ENCODE measurements at regions not wholly inside any gene's neighbourhood (a gene's known extent, or its start where the extent isn't known, plus 50 kb on each side); places are given as distances from the start of the nearest gene placed in this dataset.
A peak's percentile ranks its signal among the peaks of the same experiment; 100 is the strongest.

DNA sequence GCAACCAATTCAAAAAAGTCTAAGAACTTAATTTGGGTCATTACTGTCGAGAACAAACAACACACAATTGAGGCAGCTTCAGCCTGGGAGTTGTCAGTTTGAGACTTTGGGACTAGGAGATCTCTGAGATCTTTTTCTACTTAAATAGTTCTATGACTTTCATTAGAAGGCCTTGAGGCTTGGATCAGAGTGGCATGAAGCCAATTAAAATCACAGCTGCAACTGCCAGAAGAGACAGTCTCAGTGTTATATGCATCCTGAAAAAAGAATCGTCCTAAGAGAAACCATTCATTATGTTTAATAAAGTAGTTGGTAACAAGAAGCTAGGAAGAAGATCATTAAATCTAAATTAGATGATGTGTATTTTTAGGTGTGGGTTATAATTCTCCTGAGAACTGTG lies 170.8 kb upstream of the RASSF8 start:
- TF ChIP-seq CTCF (IDR thresholded peaks at IDR 0.05): no peak
- TF ChIP-seq POLR2A (IDR thresholded peaks at IDR 0.05): no peak
- no peaks in the 10 kb centered on the region for H3K36me3 ChIP-seq
- H3K4me1 ChIP-seq: peaks cover 0 to 13% (median 0%) of the 10 kb centered on the region in 3 donors
- no peak for DNase-seq
- 57 to 69% methylated on average over 2 of the region's 2 CpGs for WGBS, 2 donors
- H3K9me3 ChIP-seq: no peaks in the 10 kb centered on the region
- no peak overlapping the region for H3K4me3 ChIP-seq
- H3K27ac ChIP-seq: no peak overlapping the region
- H3K27me3 ChIP-seq: no peaks in the 10 kb centered on the region
- intact Hi-C loops (cut with DNase I): no loop called here

DNA sequence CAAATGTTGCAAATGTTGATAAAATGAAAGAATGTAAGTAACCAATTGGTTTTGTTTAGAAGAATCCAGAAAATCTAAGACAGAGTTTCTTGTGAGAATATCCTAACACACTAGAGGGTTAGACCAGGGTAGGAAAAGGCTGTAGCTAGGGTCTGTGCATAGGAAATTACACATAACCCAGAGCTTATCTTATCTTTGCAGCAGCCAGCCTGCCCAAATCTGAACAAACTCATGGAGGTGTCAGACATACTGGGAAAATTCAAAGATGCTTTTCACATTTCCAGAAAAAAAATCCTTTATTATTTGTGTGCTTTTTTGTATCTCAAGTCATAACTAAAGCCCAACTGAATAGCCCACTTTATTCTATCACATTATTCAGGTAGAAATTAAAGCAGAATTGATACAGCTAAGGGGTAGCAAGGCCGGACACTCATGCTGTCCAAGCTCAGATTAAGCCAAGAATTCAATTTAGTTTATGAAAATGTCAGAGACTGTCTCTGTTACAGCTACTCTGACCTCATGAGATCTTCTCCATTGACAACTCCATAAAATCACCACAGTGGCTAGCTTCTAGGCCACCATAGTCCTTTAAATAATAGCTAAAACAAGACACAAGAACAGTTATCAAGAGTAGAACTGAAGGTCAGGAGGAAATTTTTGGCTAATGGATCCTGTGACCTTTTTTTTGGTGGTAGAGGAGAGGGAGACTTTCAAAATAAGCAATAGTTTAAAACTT lies 169.6 kb upstream of the RASSF8 start:
- Histone ChIP-seq H3K4me1 (peaks cover 0 to 13% (median 0%) of the 10 kb centered on the region in 3 donors), H3K9me3 (no peaks in the 10 kb centered on the region), H3K36me3 (no peaks in the 10 kb centered on the region), H3K27me3 (no peaks in the 10 kb centered on the region), H3K27ac (peak overlapping the region in 2 of 4 donors; percentile 3 to 22), H3K4me3 (no peak overlapping the region)
- WGBS, 2 donors: 86 to 92% methylated on average over 1 of the region's 1 CpG
- TF ChIP-seq CTCF (IDR thresholded peaks at IDR 0.05): no peak
- intact Hi-C loops (cut with DNase I): no loop called here
- DNase-seq: no peak

GRCh38 chr12:25789541-25789944 lies 168.9 kb upstream of the RASSF8 start:
- H3K4me3 ChIP-seq: no peak overlapping the region
- H3K36me3 ChIP-seq: no peaks in the 10 kb centered on the region
- H3K9me3 ChIP-seq: no peaks in the 10 kb centered on the region
- WGBS, 2 donors: 30 to 33% methylated on average over 4 of the region's 4 CpGs
- H3K4me1 ChIP-seq: peaks cover 0 to 13% (median 0%) of the 10 kb centered on the region in 3 donors
- no peaks in the 10 kb centered on the region for H3K27me3 ChIP-seq
- intact Hi-C loops (cut with DNase I): no loop called here
- DNase-seq: no peak
- H3K27ac ChIP-seq: peak overlapping the region in 2 of 4 donors; percentile 3 to 22
- no peak for TF ChIP-seq POLR2A (IDR thresholded peaks at IDR 0.05)
- no peak for TF ChIP-seq CTCF (IDR thresholded peaks at IDR 0.05)

- no peak for DNase-seq
- no peaks in the 10 kb centered on the region for H3K27me3 ChIP-seq
- H3K27ac ChIP-seq: no peak overlapping the region
- H3K9me3 ChIP-seq: no peaks in the 10 kb centered on the region
- no peak overlapping the region for H3K4me3 ChIP-seq
- intact Hi-C loops (cut with DNase I): no loop called here
- WGBS, 2 donors: 28 to 58% methylated on average over 1 of the region's 1 CpG
- H3K4me1 ChIP-seq: peaks cover 0 to 13% (median 0%) of the 10 kb centered on the region in 3 donors
- H3K36me3 ChIP-seq: no peaks in the 10 kb centered on the region
- no peak for TF ChIP-seq POLR2A (IDR thresholded peaks at IDR 0.05)
- no peak for TF ChIP-seq CTCF (IDR thresholded peaks at IDR 0.05)
Observed at GRCh38 chr12:25792031-25792430, 166.5 kb upstream of the RASSF8 start.

GRCh38 chr12:25793196-25793595 lies 165.3 kb upstream of the RASSF8 start:
- Histone ChIP-seq H3K27me3 (no peaks in the 10 kb centered on the region), H3K27ac (no peak overlapping the region), H3K9me3 (no peaks in the 10 kb centered on the region), H3K4me3 (no peak overlapping the region), H3K4me1 (peaks cover 0 to 13% (median 0%) of the 10 kb centered on the region in 3 donors), H3K36me3 (no peaks in the 10 kb centered on the region)
- DNase-seq: no peak
- TF ChIP-seq POLR2A (IDR thresholded peaks at IDR 0.05): no peak
- TF ChIP-seq CTCF (IDR thresholded peaks at IDR 0.05): no peak
- intact Hi-C loops (cut with DNase I): no loop called here
- 87 to 92% methylated on average over 3 of the region's 3 CpGs for WGBS, 2 donors

Measured in esophagus squamous epithelium (tissue), 5 donors.